ENCODE measurements at regions not wholly inside any gene's neighbourhood (a gene's known extent, or its start where the extent isn't known, plus 50 kb on each side); places are given as distances from the start of the nearest gene placed in this dataset.

- no peak for DNase-seq (ENCODE audit: low spot score in 2 of 2)
- H3K4me1 ChIP-seq = no peaks in the 10 kb centered on the region
- TF ChIP-seq CTCF (IDR thresholded peaks at IDR 0.05) = no peak
- no peak overlapping the region for H3K27ac ChIP-seq
- no peak overlapping the region for H3K4me3 ChIP-seq
- H3K36me3 ChIP-seq = no peaks in the 10 kb centered on the region
- H3K9me3 ChIP-seq = no peaks in the 10 kb centered on the region
- intact Hi-C loops (cut with DNase I) = no loop called here
- no peaks in the 10 kb centered on the region for H3K27me3 ChIP-seq
Observed at GRCh38 chr3:76855451-76855850, 184.4 kb upstream of the ROBO2 start.

- no peaks in the 10 kb centered on the region for H3K27me3 ChIP-seq
- no peak overlapping the region for H3K27ac ChIP-seq
- no peak for TF ChIP-seq CTCF (IDR thresholded peaks at IDR 0.05)
- no peaks in the 10 kb centered on the region for H3K36me3 ChIP-seq
- H3K4me1 ChIP-seq = no peaks in the 10 kb centered on the region
- intact Hi-C loops (cut with DNase I) = no loop called here
- no peak overlapping the region for H3K4me3 ChIP-seq
- no peak for DNase-seq (ENCODE audit: low spot score in 2 of 2)
- no peaks in the 10 kb centered on the region for H3K9me3 ChIP-seq
Observed at GRCh38 chr3:76859596-76859995, 180.3 kb upstream of the ROBO2 start.

- H3K4me1 ChIP-seq = no peaks in the 10 kb centered on the region
- intact Hi-C loops (cut with DNase I) = no loop called here
- H3K4me3 ChIP-seq = no peak overlapping the region
- H3K27ac ChIP-seq = no peak overlapping the region
- no peak for DNase-seq (ENCODE audit: low spot score in 2 of 2)
- no peaks in the 10 kb centered on the region for H3K27me3 ChIP-seq
- H3K9me3 ChIP-seq = no peaks in the 10 kb centered on the region
- H3K36me3 ChIP-seq = no peaks in the 10 kb centered on the region
- TF ChIP-seq CTCF (IDR thresholded peaks at IDR 0.05) = no peak
Observed at GRCh38 chr3:76864355-76864754, 175.5 kb upstream of the ROBO2 start.

- intact Hi-C loops (cut with DNase I) = no loop called here
- H3K36me3 ChIP-seq = no peaks in the 10 kb centered on the region
- TF ChIP-seq CTCF (IDR thresholded peaks at IDR 0.05) = no peak
- DNase-seq (ENCODE audit: low spot score in 2 of 2) = no peak
- H3K27ac ChIP-seq = no peak overlapping the region
- no peaks in the 10 kb centered on the region for H3K27me3 ChIP-seq
- H3K4me1 ChIP-seq = no peaks in the 10 kb centered on the region
- H3K4me3 ChIP-seq = no peak overlapping the region
- no peaks in the 10 kb centered on the region for H3K9me3 ChIP-seq
Observed at GRCh38 chr3:76866729-76867408, 173.0 kb upstream of the ROBO2 start.

- intact Hi-C loops (cut with DNase I) = no loop called here
- Histone ChIP-seq H3K9me3 (no peaks in the 10 kb centered on the region), H3K27me3 (no peaks in the 10 kb centered on the region), H3K27ac (no peak overlapping the region), H3K36me3 (no peaks in the 10 kb centered on the region), H3K4me1 (no peaks in the 10 kb centered on the region), H3K4me3 (no peak overlapping the region)
- no peak for DNase-seq (ENCODE audit: low spot score in 2 of 2)
- TF ChIP-seq CTCF (IDR thresholded peaks at IDR 0.05) = no peak
Observed at GRCh38 chr3:76869726-76870384, 170.0 kb upstream of the ROBO2 start.

Measured in ascending aorta (tissue), 2 donors.